PC-9 (cell line): ENCODE measurements at regions not wholly inside any gene's neighbourhood (a gene's known extent, or its start where the extent isn't known, plus 50 kb on each side); places are given as distances from the start of the nearest gene placed in this dataset.
"Not testable (repeated sequence)": the region's sequence is repeated elsewhere in the genome, so short reads cannot be mapped to it uniquely, and the experiment has no call there.

Source experiments
- BruUV-seq: library from RNA; stranded (reverse); fragments of 400-500 nt; replicated peaks from 2 replicates; lab custom pipeline; 2021; lab: Mats Ljungman, UMichigan
- CTCF ChIA-PET: fragments of 300-600 bp; sonication (Branson Sonifier 250); formaldehyde crosslinking; loops from one replicate; lab custom pipeline; 2022; ENCODE audit warnings: antibody characterized with exemption; lab: Charles Lee
- POLR2A ChIA-PET: fragments of 300-600 bp; sonication (Branson Sonifier 250); formaldehyde crosslinking; loops from one replicate; lab custom pipeline; 2022; ENCODE audit warnings: antibody characterized with exemption; ENCODE audit not compliant: unreplicated experiment; lab: Charles Lee
- DNase-seq, 2 experiments: peaks; one replicate each; pipeline versions ENCODE4 v3.0.0 to v3.0.0-alpha.2; 2015 to 2022; ENCODE audit warnings: mixed read lengths in 1 of 2
- H2AFZ ChIP-seq: fragments of 200-600 bp; sonication (generic); 2 replicates; pipeline ENCODE4 v1.8.1; 2017; ENCODE audit warnings: antibody characterized with exemption
- H3F3A ChIP-seq: fragments of 200-600 bp; sonication (generic); 2 replicates; pipeline ENCODE4 v1.8.1; 2017; ENCODE audit warnings: antibody characterized with exemption, mild to moderate bottlenecking, low read depth; ENCODE audit not compliant: insufficient read depth
- H3K27ac ChIP-seq: fragments of 200-600 bp; sonication (generic); 2 replicates; pipeline ENCODE4 v1.6.1; 2016; ENCODE audit warnings: mixed run types
- H3K27me3 ChIP-seq: fragments of 200-600 bp; sonication (generic); 2 replicates; pipeline ENCODE4 v1.6.1; 2016; ENCODE audit warnings: low read depth, mixed run types; ENCODE audit not compliant: insufficient read depth
- H3K36me3 ChIP-seq: fragments of 200-600 bp; sonication (generic); 2 replicates; pipeline ENCODE4 v1.6.1; 2016; ENCODE audit warnings: low read depth, mixed run types
- H3K4me1 ChIP-seq: fragments of 200-600 bp; sonication (generic); replicated peaks from 2 replicates; pipeline ENCODE4 v1.6.1; 2016; ENCODE audit warnings: mixed run types; ENCODE audit not compliant: insufficient read depth
- H3K4me2 ChIP-seq: fragments of 200-600 bp; sonication (generic); 2 replicates; pipeline ENCODE4 v1.6.1; 2017; ENCODE audit warnings: mixed run types
- H3K4me3 ChIP-seq: fragments of 200-600 bp; sonication (generic); 2 replicates; pipeline ENCODE4 v1.6.1; 2016; ENCODE audit warnings: mixed run types
- H3K79me2 ChIP-seq: fragments of 200-600 bp; sonication (generic); 2 replicates; pipeline ENCODE4 v1.6.1; 2017; ENCODE audit warnings: low read depth, mixed run types
- H3K9me2 ChIP-seq: fragments of 200-600 bp; sonication (generic); 2 replicates; pipeline ENCODE4 v1.8.1; 2017; ENCODE audit warnings: mild to moderate bottlenecking; ENCODE audit not compliant: insufficient read depth
- H3K9me3 ChIP-seq: fragments of 200-600 bp; sonication (generic); 2 replicates; pipeline ENCODE4 v1.8.1; 2016; ENCODE audit warnings: low read depth; ENCODE audit not compliant: insufficient read depth
- H4K20me1 ChIP-seq: fragments of 200-600 bp; sonication (generic); 2 replicates; pipeline ENCODE4 v1.8.1; 2017; ENCODE audit not compliant: insufficient read depth
- EZH2 ChIP-seq: fragments of 200-600 bp; sonication (generic); IDR thresholded peaks from 2 replicates; pipeline ENCODE4 v1.8.0; 2017; ENCODE audit warnings: antibody characterized with exemption, low read depth
- intact Hi-C: fragments of 100-400 bp; cut with micrococcal nuclease; formaldehyde crosslinking; loops from one replicate; pipeline ENCODE4 v1.10.0; 2022; ENCODE audit not compliant: unreplicated experiment
- TF ChIP-seq, protein P1 (sequence below): fragments of 200-600 bp; sonication (generic); conservative IDR thresholded peaks from 2 replicates; pipeline ENCODE4 v1.6.1; 2017; ENCODE audit warnings: mixed run types, antibody characterized with exemption, mild to moderate bottlenecking, moderate library complexity

- H4K20me1 ChIP-seq = no peaks in the 10 kb centered on the region
- no peaks in the 10 kb centered on the region for H3K9me2 ChIP-seq
- no peak for TF ChIP-seq EZH2
- no TSS peak for BruUV-seq
- no peak overlapping the region for H2AFZ ChIP-seq
- no peak for DNase-seq
- H3K4me1 ChIP-seq = peaks cover 10% of the 10 kb centered on the region
- H3K4me2 ChIP-seq = no peak overlapping the region
- peaks cover 5% of the 10 kb centered on the region for H3K9me3 ChIP-seq
- no peaks in the 10 kb centered on the region for H3K79me2 ChIP-seq
- CTCF ChIA-PET = no interaction called here
- H3K27ac ChIP-seq = no peak overlapping the region
- H3K4me3 ChIP-seq = no peak overlapping the region
- no peaks in the 10 kb centered on the region for H3K27me3 ChIP-seq
- POLR2A ChIA-PET = no interaction called here
- intact Hi-C loops = no loop called here
- no peaks in the 10 kb centered on the region for H3K36me3 ChIP-seq
- H3F3A ChIP-seq = no peaks in the 10 kb centered on the region
Measured at GRCh38 chr5:57718155-57718554, 235.5 kb upstream of the ACTBL2 start.

DNA sequence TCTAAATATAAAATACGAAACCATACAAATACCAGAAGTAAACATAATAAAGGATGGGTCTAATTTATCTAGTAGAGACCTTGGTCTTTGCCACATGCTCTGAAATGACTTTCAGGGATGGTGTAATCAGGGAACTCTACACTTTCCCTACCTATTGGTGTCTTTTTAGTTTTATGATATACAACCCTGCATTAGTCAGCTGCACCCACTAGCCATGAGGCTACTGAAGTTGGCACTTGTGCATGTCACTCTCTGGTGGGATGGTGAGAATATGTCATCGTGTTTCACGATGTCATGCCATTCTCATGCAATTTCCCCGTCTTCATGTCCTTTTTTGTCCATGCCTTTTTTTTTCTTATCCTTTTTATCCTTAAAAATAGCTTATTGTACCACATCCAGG is 234.9 kb upstream of the ACTBL2 start:
- BruUV-seq = no TSS peak
- POLR2A ChIA-PET = no interaction called here

DNA sequence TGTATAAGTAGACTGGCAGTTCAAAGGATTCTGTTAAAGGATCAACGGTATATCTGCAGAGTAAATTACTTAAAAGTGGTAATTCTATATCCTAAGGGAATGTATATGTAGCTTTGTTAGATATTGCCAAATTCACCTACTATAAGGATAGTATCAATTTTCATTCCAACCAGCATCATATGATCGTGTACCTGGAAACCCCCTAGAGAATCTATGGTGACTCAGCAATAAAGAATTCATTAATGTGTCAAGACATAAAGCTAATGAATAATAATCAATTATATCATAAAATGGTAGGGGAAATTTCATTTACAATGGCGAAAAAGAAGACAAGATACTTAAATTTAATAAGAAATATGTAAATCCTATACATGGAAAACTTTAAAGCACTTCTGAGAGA is 234.1 kb upstream of the ACTBL2 start:
- Histone ChIP-seq H3F3A (no peaks in the 10 kb centered on the region), H3K27ac (no peak overlapping the region), H3K4me3 (no peak overlapping the region), H3K9me2 (no peaks in the 10 kb centered on the region), H3K27me3 (no peaks in the 10 kb centered on the region), H3K79me2 (no peaks in the 10 kb centered on the region), H3K4me2 (no peak overlapping the region), H2AFZ (no peak overlapping the region), H3K36me3 (no peaks in the 10 kb centered on the region), H4K20me1 (no peaks in the 10 kb centered on the region), H3K9me3 (peaks cover 5% of the 10 kb centered on the region), H3K4me1 (peaks cover 10% of the 10 kb centered on the region)
- no TSS peak for BruUV-seq
- CTCF ChIA-PET = no interaction called here
- TF ChIP-seq, protein P1, sequence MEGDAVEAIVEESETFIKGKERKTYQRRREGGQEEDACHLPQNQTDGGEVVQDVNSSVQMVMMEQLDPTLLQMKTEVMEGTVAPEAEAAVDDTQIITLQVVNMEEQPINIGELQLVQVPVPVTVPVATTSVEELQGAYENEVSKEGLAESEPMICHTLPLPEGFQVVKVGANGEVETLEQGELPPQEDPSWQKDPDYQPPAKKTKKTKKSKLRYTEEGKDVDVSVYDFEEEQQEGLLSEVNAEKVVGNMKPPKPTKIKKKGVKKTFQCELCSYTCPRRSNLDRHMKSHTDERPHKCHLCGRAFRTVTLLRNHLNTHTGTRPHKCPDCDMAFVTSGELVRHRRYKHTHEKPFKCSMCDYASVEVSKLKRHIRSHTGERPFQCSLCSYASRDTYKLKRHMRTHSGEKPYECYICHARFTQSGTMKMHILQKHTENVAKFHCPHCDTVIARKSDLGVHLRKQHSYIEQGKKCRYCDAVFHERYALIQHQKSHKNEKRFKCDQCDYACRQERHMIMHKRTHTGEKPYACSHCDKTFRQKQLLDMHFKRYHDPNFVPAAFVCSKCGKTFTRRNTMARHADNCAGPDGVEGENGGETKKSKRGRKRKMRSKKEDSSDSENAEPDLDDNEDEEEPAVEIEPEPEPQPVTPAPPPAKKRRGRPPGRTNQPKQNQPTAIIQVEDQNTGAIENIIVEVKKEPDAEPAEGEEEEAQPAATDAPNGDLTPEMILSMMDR = no peak
- no peak for TF ChIP-seq EZH2
- intact Hi-C loops = no loop called here
- POLR2A ChIA-PET = no interaction called here
- DNase-seq = no peak

More for the DNA sequence above, 234.9 kb upstream of the ACTBL2 start:
- Histone ChIP-seq H3K27ac (no peak overlapping the region), H3K36me3 (no peaks in the 10 kb centered on the region), H3K79me2 (no peaks in the 10 kb centered on the region), H3K9me2 (no peaks in the 10 kb centered on the region), H3K27me3 (no peaks in the 10 kb centered on the region), H2AFZ (no peak overlapping the region), H3K9me3 (peaks cover 5% of the 10 kb centered on the region), H3F3A (no peaks in the 10 kb centered on the region), H3K4me1 (peaks cover 10% of the 10 kb centered on the region), H3K4me2 (no peak overlapping the region), H4K20me1 (no peaks in the 10 kb centered on the region), H3K4me3 (no peak overlapping the region)
- intact Hi-C loops = no loop called here
- CTCF ChIA-PET = no interaction called here
- TF ChIP-seq, protein P1 = no peak
- TF ChIP-seq EZH2 = no peak
- DNase-seq = no peak

DNA sequence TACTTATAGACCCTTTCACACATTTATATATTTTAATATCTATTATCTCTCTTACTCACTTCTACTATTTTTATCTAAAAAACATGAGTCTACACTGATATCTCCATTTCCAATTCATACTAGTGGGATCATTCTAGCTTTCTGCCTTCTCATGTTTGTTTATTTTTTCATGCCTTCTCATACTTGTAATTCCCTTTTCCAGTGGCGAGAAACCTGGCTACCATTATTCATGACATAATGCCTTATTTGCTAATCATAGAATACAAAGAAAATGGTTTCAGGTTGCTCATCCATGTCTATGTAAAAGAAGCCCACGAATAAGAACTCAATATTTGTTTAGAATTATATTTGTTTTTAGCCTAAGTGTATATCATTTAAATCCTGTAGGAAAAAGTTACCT is 232.7 kb upstream of the ACTBL2 start:
- CTCF ChIA-PET = no interaction called here
- POLR2A ChIA-PET = no interaction called here
- no TSS peak for BruUV-seq
- Histone ChIP-seq H3K79me2 (no peaks in the 10 kb centered on the region), H4K20me1 (no peaks in the 10 kb centered on the region), H3K36me3 (no peaks in the 10 kb centered on the region), H2AFZ (no peak overlapping the region), H3K9me2 (no peaks in the 10 kb centered on the region), H3F3A (no peaks in the 10 kb centered on the region), H3K4me3 (no peak overlapping the region), H3K4me2 (no peak overlapping the region), H3K27me3 (no peaks in the 10 kb centered on the region), H3K27ac (no peak overlapping the region), H3K9me3 (peaks cover 5% of the 10 kb centered on the region), H3K4me1 (peaks cover 10% of the 10 kb centered on the region)
- intact Hi-C loops = no loop called here
- TF ChIP-seq, protein P1 = no peak
- TF ChIP-seq EZH2 = no peak
- no peak for DNase-seq

DNA sequence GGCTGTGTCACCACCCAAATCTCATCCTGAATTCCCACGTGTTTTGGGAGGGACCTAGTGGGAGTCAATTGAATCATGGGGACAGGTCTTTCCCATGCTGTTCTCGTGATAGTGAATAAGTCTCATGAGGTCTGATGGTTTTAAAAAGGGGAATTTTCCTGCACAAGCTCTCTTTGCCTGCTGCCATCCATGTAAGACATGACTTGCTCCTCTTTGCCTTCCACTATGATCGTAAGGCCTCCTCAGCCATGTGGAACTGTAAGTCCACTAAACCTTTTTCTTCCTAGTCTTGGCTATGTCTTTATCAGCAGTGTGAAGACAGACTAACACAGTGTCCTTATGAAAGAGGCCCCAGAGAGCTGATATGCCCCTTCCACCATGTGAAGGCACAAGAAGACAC is 230.9 kb upstream of the ACTBL2 start:
- H3K4me2 ChIP-seq, H3K9me3 ChIP-seq, intact Hi-C loops, POLR2A ChIA-PET, H4K20me1 ChIP-seq, H3K27ac ChIP-seq, H3K79me2 ChIP-seq, CTCF ChIA-PET, BruUV-seq, H3K36me3 ChIP-seq, H3K9me2 ChIP-seq, H2AFZ ChIP-seq, H3K27me3 ChIP-seq, H3F3A ChIP-seq, DNase-seq, H3K4me3 ChIP-seq: not testable (repeated sequence)
- peaks cover 10% of the 10 kb centered on the region for H3K4me1 ChIP-seq
